ENCODE measurements at regions not wholly inside any gene's neighbourhood (a gene's known extent, or its start where the extent isn't known, plus 50 kb on each side); places are given as distances from the start of the nearest gene placed in this dataset.

DNA sequence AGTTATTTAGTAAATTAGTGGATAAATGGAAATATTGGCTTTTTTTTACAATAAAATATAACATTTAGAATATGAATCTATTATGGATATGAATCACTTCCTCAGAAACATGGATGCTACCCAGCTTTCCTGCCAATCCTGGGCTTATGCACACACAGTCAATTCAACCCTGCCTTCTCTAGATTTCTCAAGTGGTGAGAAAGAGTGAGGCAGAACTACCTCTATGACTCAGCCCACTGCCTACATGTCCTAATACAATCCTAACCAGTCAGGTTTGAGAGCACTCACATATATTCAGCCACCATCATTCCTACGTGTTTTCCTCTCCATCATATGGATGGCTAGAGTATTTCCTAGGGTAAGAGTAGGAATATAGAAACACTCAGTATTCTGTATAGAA is 91.1 kb upstream of the ANKRD50 start:
- Histone ChIP-seq H3K4me1 (no peaks in the 10 kb centered on the region), H3K9me3 (no peaks in the 10 kb centered on the region), H3K4me3 (no peak overlapping the region), H3K27me3 (no peaks in the 10 kb centered on the region), H3K27ac (no peak overlapping the region), H3K36me3 (no peaks in the 10 kb centered on the region)
- WGBS, 5 donors: 72 to 88% (median 81%) methylated on average over 1 of the region's 1 CpG
- no peak for TF ChIP-seq EP300 (IDR thresholded peaks at IDR 0.05)
- no peak for TF ChIP-seq POLR2A (IDR thresholded peaks at IDR 0.05)
- TF ChIP-seq POLR2AphosphoS5 (IDR thresholded peaks at IDR 0.05): no peak
- no peak for TF ChIP-seq CTCF (IDR thresholded peaks at IDR 0.05)
- intact Hi-C loops (cut with DNase I; ENCODE audit: low total_unique reads): no loop called here
- no peak for DNase-seq

DNA sequence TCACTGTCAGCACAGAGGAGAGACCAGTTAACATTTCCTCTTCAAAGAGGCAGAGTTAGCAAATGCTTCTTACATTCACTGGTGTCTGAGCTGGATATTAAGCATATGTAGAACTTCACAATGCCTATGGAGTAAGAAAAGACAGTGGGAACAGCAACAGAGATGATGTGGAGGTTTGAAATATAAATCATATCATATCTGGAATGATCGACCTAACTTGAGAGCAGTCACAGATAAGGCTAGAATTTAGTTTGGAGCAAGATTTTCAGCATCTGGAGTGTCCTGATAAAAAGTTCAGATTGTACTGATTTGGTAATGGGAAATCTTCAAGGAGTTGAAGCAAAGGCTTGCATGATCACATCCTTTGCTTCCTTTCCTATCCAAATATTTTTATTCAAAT is 90.5 kb upstream of the ANKRD50 start:
- WGBS, 5 donors: 17 to 42% (median 28%) methylated on average over 1 of the region's 1 CpG
- no peaks in the 10 kb centered on the region for H3K27me3 ChIP-seq
- intact Hi-C loops (cut with DNase I; ENCODE audit: low total_unique reads): no loop called here
- H3K4me1 ChIP-seq: no peaks in the 10 kb centered on the region
- TF ChIP-seq CTCF (IDR thresholded peaks at IDR 0.05) (no peak), POLR2A (IDR thresholded peaks at IDR 0.05) (no peak), EP300 (IDR thresholded peaks at IDR 0.05) (no peak), POLR2AphosphoS5 (IDR thresholded peaks at IDR 0.05) (no peak)
- H3K4me3 ChIP-seq: no peak overlapping the region
- no peak for DNase-seq
- H3K9me3 ChIP-seq: no peaks in the 10 kb centered on the region
- H3K27ac ChIP-seq: no peak overlapping the region
- H3K36me3 ChIP-seq: no peaks in the 10 kb centered on the region

GRCh38 chr4:124797223-124797622 is 84.7 kb upstream of the ANKRD50 start:
- intact Hi-C loops (cut with DNase I; ENCODE audit: low total_unique reads): no loop called here
- no peak for TF ChIP-seq POLR2A (IDR thresholded peaks at IDR 0.05)
- no peak for TF ChIP-seq CTCF (IDR thresholded peaks at IDR 0.05)
- no peak for TF ChIP-seq EP300 (IDR thresholded peaks at IDR 0.05)
- TF ChIP-seq POLR2AphosphoS5 (IDR thresholded peaks at IDR 0.05): no peak
- WGBS, 5 donors: 76 to 83% (median 81%) methylated on average over 3 of the region's 3 CpGs
- H3K36me3 ChIP-seq: no peaks in the 10 kb centered on the region
- no peak overlapping the region for H3K4me3 ChIP-seq
- H3K27me3 ChIP-seq: no peaks in the 10 kb centered on the region
- no peak overlapping the region for H3K27ac ChIP-seq
- no peaks in the 10 kb centered on the region for H3K9me3 ChIP-seq
- no peak for DNase-seq
- H3K4me1 ChIP-seq: no peaks in the 10 kb centered on the region

- no peaks in the 10 kb centered on the region for H3K36me3 ChIP-seq
- intact Hi-C loops (cut with DNase I; ENCODE audit: low total_unique reads): no loop called here
- peaks cover 0 to 6% (median 0%) of the 10 kb centered on the region in 4 donors for H3K4me1 ChIP-seq
- H3K27ac ChIP-seq: no peak overlapping the region
- H3K9me3 ChIP-seq: no peaks in the 10 kb centered on the region
- no peaks in the 10 kb centered on the region for H3K27me3 ChIP-seq
- no peak overlapping the region for H3K4me3 ChIP-seq
- no peak for TF ChIP-seq CTCF (IDR thresholded peaks at IDR 0.05)
- DNase-seq: no peak
Measured at GRCh38 chr4:124790471-124790870, 77.9 kb upstream of the ANKRD50 start.

GRCh38 chr4:124786634-124787033 is 74.1 kb upstream of the ANKRD50 start:
- Histone ChIP-seq H3K27ac (no peak overlapping the region), H3K4me3 (no peak overlapping the region), H3K27me3 (no peaks in the 10 kb centered on the region), H3K9me3 (no peaks in the 10 kb centered on the region), H3K36me3 (no peaks in the 10 kb centered on the region), H3K4me1 (peaks cover 0 to 6% (median 0%) of the 10 kb centered on the region in 4 donors)
- TF ChIP-seq CTCF (IDR thresholded peaks at IDR 0.05) (no peak), EP300 (IDR thresholded peaks at IDR 0.05) (no peak), POLR2AphosphoS5 (IDR thresholded peaks at IDR 0.05) (no peak), POLR2A (IDR thresholded peaks at IDR 0.05) (no peak)
- DNase-seq: no peak
- WGBS, 5 donors: 72 to 83% (median 78%) methylated on average over 2 of the region's 2 CpGs
- intact Hi-C loops (cut with DNase I; ENCODE audit: low total_unique reads): no loop called here
